Rectal smooth muscle tissue (tissue), 1 donor: ENCODE measurements at regions not wholly inside any gene's neighbourhood (a gene's known extent, or its start where the extent isn't known, plus 50 kb on each side); places are given as distances from the start of the nearest gene placed in this dataset.
"Not testable (repeated sequence)": the region's sequence is repeated elsewhere in the genome, so short reads cannot be mapped to it uniquely, and the experiment has no call there.

Experiments
- H3K27ac ChIP-seq: one replicate; pipeline ENCODE4 v1.7.0; 2013; ENCODE audit warnings: low read depth, low read length, inconsistent platforms
- H3K27me3 ChIP-seq: one replicate; pipeline ENCODE4 v1.7.0; 2013; ENCODE audit warnings: low read length; ENCODE audit not compliant: control insufficient read depth, insufficient read depth
- H3K36me3 ChIP-seq: one replicate; pipeline ENCODE4 v1.7.0; 2013; ENCODE audit warnings: low read length; ENCODE audit not compliant: control insufficient read depth, insufficient read depth
- H3K4me1 ChIP-seq: one replicate; pipeline ENCODE4 v1.7.0; 2013; ENCODE audit warnings: low read length; ENCODE audit not compliant: control insufficient read depth, insufficient read depth
- H3K4me3 ChIP-seq: one replicate; pipeline ENCODE4 v1.7.0; 2013; ENCODE audit warnings: low read length
- H3K9ac ChIP-seq: one replicate; pipeline ENCODE4 v1.7.0; 2013; ENCODE audit warnings: low read length

- Histone ChIP-seq H3K27ac (no peak overlapping the region), H3K9ac (no peak overlapping the region), H3K4me1 (no peaks in the 10 kb centered on the region), H3K36me3 (no peaks in the 10 kb centered on the region), H3K27me3 (no peaks in the 10 kb centered on the region), H3K4me3 (no peak overlapping the region)
Observed at GRCh38 chr9:109976303-109976702, 196.3 kb downstream of the PALM2AKAP2 start.

DNA sequence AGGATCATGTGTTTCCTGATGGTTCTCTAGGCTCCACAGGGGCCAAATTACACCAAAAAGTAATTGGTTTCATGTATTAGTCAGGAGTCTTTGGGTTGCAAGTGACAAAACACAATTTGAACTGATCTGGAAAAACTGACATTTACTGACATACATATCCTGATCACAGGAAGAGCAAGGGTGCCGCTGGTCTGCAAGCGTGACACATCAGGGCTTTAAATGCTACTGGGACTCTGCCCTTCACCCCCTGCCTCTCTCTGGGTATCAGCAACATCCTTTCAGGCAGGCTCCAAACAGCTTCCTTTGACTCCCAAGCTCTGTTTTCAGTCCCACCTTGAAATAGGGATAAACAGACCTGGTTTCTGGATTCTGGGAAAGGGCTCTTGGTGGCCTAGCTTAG is 197.5 kb downstream of the PALM2AKAP2 start:
- Histone ChIP-seq H3K27ac (no peak overlapping the region), H3K9ac (no peak overlapping the region), H3K36me3 (no peaks in the 10 kb centered on the region), H3K27me3 (no peaks in the 10 kb centered on the region), H3K4me1 (no peaks in the 10 kb centered on the region), H3K4me3 (no peak overlapping the region)

- no peaks in the 10 kb centered on the region for H3K36me3 ChIP-seq
- no peaks in the 10 kb centered on the region for H3K27me3 ChIP-seq
- H3K9ac ChIP-seq: no peak overlapping the region
- H3K4me1 ChIP-seq: no peaks in the 10 kb centered on the region
- H3K27ac ChIP-seq: no peak overlapping the region
- no peak overlapping the region for H3K4me3 ChIP-seq
Observed at GRCh38 chr9:109981091-109981490, 201.1 kb downstream of the PALM2AKAP2 start.

DNA sequence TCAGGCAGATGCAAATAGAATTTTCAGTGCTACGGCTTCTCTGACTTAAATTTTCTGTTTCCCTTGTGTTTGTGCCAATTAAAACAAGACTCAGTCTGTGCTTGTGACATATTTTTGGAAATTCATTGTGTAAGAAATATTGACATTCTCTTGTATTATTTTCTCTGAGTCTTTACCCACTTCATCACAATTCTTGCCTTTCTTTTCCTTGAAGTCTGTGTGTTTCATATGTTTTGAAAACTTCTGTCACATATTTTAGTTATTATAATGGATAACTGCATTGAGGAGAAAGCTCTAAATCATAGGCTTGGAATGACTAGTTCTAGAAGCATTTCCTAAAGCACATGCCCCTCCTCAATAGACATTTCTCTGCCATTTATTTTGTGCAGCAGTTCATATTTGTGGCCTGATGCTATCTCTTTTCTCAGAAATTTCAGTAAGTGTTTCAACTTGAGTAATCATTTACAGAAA is 206.6 kb downstream of the PALM2AKAP2 start:
- Histone ChIP-seq H3K27me3 (no peaks in the 10 kb centered on the region), H3K27ac (no peak overlapping the region), H3K4me3 (no peak overlapping the region), H3K9ac (no peak overlapping the region), H3K4me1 (no peaks in the 10 kb centered on the region), H3K36me3 (no peaks in the 10 kb centered on the region)

GRCh38 chr9:109989296-109989695 is 209.3 kb downstream of the PALM2AKAP2 start:
- no peaks in the 10 kb centered on the region for H3K27me3 ChIP-seq
- H3K36me3 ChIP-seq: no peaks in the 10 kb centered on the region
- H3K9ac ChIP-seq: no peak overlapping the region
- no peaks in the 10 kb centered on the region for H3K4me1 ChIP-seq
- H3K4me3 ChIP-seq: no peak overlapping the region
- no peak overlapping the region for H3K27ac ChIP-seq

DNA sequence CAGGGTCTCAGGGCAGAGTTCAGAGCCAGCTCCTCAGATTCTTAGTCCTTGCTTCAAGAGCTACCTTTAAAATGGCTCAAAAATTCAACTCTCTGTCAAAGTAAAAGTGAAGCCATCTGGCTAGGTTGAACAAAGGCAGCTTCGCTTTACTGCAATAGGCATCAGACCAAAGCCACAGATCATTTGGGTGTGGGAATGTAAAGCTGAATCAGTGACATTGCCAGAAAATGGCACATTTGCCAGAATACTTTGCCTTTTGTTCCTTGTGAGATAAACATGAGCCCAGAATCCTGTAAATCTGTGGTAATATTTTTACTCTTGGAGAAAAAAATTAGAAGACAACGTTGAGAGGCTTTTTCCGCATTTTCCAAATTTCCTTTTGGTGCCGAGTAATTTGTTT is 210.5 kb downstream of the PALM2AKAP2 start:
- Histone ChIP-seq H3K4me3 (no peak overlapping the region), H3K27ac (no peak overlapping the region)

DNA sequence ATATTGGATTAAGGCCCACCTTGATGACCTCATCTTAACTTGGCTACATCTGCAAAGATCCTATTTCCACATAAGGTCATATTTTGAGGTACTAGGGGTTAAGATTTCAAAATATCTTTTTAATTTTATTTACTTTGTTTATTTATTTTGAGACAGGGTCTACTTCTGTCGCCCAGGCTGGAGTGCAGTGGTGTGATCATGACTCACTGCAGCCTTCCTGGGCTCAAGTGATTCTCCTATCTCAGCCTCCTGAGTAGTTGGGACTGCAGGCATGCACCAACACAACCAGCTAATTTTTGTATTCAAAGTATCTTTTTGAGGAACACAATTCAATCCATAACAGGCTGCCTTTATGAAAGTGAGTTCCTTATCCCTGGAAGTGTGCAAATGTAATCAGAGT is 212.3 kb downstream of the PALM2AKAP2 start:
- H3K4me1 ChIP-seq: no peaks in the 10 kb centered on the region
- no peak overlapping the region for H3K9ac ChIP-seq
- H3K27ac ChIP-seq: no peak overlapping the region
- no peaks in the 10 kb centered on the region for H3K36me3 ChIP-seq
- H3K4me3 ChIP-seq: no peak overlapping the region
- no peaks in the 10 kb centered on the region for H3K27me3 ChIP-seq

More for the DNA sequence above, 210.5 kb downstream of the PALM2AKAP2 start:
- H3K27me3 ChIP-seq: no peaks in the 10 kb centered on the region
- H3K4me1 ChIP-seq: no peaks in the 10 kb centered on the region
- H3K9ac ChIP-seq: no peak overlapping the region
- no peaks in the 10 kb centered on the region for H3K36me3 ChIP-seq

DNA sequence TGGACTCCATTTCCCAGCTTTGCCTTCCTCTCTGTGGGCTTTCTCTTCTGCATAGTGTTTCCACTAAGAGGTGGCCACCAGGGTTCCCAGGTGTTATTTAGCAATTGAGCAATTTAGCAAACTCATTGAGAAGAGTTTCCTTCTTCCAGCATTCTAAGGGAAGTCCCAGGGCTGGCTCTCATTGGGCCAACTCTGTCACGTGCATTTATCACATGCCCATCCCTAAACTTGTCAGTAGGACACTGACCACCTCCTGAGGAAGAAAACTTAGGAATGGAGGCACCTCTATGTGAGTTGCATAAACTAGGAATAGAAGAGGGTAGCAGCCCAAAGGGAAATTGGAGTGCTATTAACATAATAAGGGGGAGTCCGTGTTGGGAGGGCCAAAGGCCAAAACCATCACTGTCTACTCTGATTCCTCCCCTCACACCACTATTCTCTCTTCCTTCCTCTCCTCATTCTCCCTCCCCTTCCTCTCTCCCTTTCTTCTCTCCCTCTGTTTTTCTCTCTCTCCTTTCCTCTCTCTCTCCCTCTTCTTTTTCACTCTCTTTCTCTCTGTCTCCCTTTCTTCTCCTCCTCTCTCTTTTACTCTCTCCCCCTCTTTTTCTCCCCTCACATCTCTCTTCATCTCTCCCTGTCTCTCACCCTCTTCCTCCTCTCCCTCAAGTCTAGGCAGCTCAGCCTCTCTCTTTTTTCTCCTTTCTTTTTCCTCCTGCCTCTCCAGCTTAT is 213.4 kb downstream of the PALM2AKAP2 start:
- no peaks in the 10 kb centered on the region for H3K36me3 ChIP-seq
- no peak overlapping the region for H3K27ac ChIP-seq
- no peaks in the 10 kb centered on the region for H3K4me1 ChIP-seq
- no peaks in the 10 kb centered on the region for H3K27me3 ChIP-seq
- no peak overlapping the region for H3K4me3 ChIP-seq
- H3K9ac ChIP-seq: no peak overlapping the region

DNA sequence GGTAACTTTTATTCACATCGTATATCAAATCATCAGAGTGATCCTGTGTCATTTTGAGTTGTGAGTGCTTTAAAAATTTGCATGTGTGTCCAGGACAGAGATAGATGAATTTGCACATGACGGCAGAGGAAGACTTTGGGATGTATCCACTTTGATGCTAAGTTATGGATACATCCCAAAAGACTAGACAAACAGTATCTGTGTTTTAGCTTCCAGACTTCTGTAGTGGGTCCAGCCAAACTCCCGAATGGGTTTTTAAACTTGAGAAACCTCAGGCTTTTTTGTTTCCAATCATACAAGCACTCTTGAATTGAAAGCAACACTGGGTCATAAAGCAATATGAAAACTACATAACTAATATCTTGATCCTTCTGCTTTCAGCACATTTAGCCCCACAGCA is 213.8 kb downstream of the C9orf152 start:
- Histone ChIP-seq H3K4me3 (no peak overlapping the region), H3K27ac (no peak overlapping the region), H3K27me3 (no peaks in the 10 kb centered on the region), H3K9ac (no peak overlapping the region), H3K36me3 (no peaks in the 10 kb centered on the region), H3K4me1 (no peaks in the 10 kb centered on the region)

DNA sequence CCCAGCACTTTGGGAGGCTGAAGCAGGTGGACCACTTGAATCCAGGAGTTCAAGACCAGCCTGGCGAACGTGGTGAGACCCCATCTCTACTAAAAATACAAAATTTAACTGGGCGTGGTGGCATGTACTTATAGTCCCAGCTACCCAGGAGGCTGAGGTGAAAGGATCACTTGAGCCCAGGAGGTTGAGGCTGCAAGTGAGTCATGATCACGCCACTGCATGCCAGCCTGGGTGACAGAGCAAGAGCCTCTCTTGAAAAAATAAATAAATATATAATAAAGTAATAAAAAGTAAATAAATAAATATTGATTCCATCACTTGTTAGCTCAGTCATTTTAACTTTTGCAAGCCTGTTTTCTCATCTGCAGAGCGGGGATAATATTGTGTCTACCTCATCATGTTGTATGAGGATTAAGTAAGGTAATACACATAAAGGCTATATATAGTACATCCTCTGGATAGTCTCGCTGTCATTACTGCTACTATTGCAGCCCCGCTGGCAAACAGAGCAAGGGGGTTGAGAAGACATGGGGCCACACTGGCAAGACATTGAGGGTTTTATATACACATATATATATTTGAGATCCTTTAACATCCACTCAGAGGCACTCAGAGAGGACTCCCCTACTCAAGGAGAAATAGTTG is 210.9 kb downstream of the C9orf152 start:
- Histone ChIP-seq H3K9ac (no peak overlapping the region), H3K4me3 (no peak overlapping the region), H3K36me3 (no peaks in the 10 kb centered on the region), H3K27ac (no peak overlapping the region), H3K4me1 (no peaks in the 10 kb centered on the region), H3K27me3 (no peaks in the 10 kb centered on the region)

GRCh38 chr9:109997682-109998081 is 210.3 kb downstream of the C9orf152 start:
- H3K36me3 ChIP-seq: no peaks in the 10 kb centered on the region
- H3K9ac ChIP-seq: no peak overlapping the region
- H3K27ac ChIP-seq: no peak overlapping the region
- no peaks in the 10 kb centered on the region for H3K4me1 ChIP-seq
- H3K4me3 ChIP-seq: no peak overlapping the region
- H3K27me3 ChIP-seq: no peaks in the 10 kb centered on the region

DNA sequence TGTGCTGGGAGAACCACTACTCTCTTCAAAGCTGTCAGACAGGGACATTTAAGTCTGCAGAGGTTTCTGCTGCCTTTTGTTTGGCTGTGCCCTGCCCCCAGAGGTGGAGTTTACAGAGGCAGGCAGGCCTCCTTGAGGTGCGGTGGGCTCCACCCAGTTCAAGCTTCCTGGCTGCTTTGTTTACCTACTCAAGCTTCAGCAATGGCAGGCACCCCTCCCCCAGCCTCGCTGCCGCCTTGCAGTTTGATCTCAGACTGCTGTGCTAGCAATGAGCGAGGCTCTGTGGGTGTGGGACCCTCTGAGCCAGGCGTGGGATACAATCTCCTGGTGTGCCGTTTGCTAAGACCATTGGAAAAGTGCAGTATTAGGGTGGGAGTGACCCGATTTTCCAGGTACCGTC is 202.4 kb downstream of the C9orf152 start:
- H3K27me3 ChIP-seq, H3K4me3 ChIP-seq, H3K36me3 ChIP-seq, H3K27ac ChIP-seq, H3K9ac ChIP-seq, H3K4me1 ChIP-seq: not testable (repeated sequence)

GRCh38 chr9:110006657-110007056 is 201.3 kb downstream of the C9orf152 start:
- Histone ChIP-seq H3K36me3 (no peaks in the 10 kb centered on the region), H3K27me3 (no peaks in the 10 kb centered on the region), H3K4me3 (no peak overlapping the region), H3K4me1 (no peaks in the 10 kb centered on the region), H3K27ac (no peak overlapping the region), H3K9ac (no peak overlapping the region)
